ENCODE measurements at regions not wholly inside any gene's neighbourhood (a gene's known extent, or its start where the extent isn't known, plus 50 kb on each side); places are given as distances from the start of the nearest gene placed in this dataset.

- Histone ChIP-seq H3K4me1 (ENCODE audit: control insufficient read depth in 2 of 2, insufficient read depth in 2 of 2, low read length in 1 of 2) (no peaks in the 10 kb centered on the region), H3K27ac (ENCODE audit: low read depth in 2 of 2, low read length in 1 of 2) (no peak overlapping the region), H3K9me3 (ENCODE audit: control insufficient read depth in 2 of 2, insufficient read depth in 1 of 2, low read depth in 1 of 2, low read length in 1 of 2) (peaks cover 3 to 4% of the 10 kb centered on the region in 2 donors), H3K36me3 (ENCODE audit: control insufficient read depth in 2 of 2, insufficient read depth in 2 of 2, low read length in 1 of 2) (no peaks in the 10 kb centered on the region), H3K4me3 (ENCODE audit: low read depth in 1 of 2, low read length in 2 of 2) (no peak overlapping the region), H3K27me3 (ENCODE audit: control insufficient read depth in 1 of 2, insufficient read depth in 2 of 2, low read length in 2 of 2) (no peaks in the 10 kb centered on the region)
- WGBS, 2 donors: 72 to 76% methylated on average over 2 of the region's 2 CpGs
Observed at GRCh38 chr4:103786014-103786413, 66.2 kb upstream of the TACR3 start.

DNA sequence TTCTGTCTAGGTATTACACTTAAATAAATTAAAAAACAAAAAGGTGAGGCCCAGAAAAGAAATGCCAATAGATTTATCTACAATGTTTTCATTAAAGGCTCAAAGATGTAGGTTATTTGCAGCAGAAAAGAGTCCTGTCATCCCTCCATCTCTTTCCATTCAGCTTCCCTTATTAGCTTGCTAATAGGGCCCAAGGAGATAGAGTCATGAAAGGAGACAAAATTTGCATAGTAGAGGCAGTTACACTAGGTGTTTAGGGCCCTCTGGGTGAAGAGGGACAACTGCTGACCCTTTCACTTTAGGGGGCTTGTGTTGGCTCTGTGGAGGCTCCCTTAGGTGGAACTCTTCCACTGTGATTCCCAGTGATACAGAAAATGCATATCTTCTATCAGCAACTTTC lies 58.4 kb upstream of the TACR3 start:
- Histone ChIP-seq H3K36me3 (ENCODE audit: control insufficient read depth in 2 of 2, insufficient read depth in 2 of 2, low read length in 1 of 2) (no peaks in the 10 kb centered on the region), H3K27ac (ENCODE audit: low read depth in 2 of 2, low read length in 1 of 2) (no peak overlapping the region), H3K4me3 (ENCODE audit: low read depth in 1 of 2, low read length in 2 of 2) (no peak overlapping the region), H3K9me3 (ENCODE audit: control insufficient read depth in 2 of 2, insufficient read depth in 1 of 2, low read depth in 1 of 2, low read length in 1 of 2) (no peaks in the 10 kb centered on the region), H3K4me1 (ENCODE audit: control insufficient read depth in 2 of 2, insufficient read depth in 2 of 2, low read length in 1 of 2) (no peaks in the 10 kb centered on the region), H3K27me3 (ENCODE audit: control insufficient read depth in 1 of 2, insufficient read depth in 2 of 2, low read length in 2 of 2) (no peaks in the 10 kb centered on the region)

- Histone ChIP-seq H3K36me3 (ENCODE audit: control insufficient read depth in 2 of 2, insufficient read depth in 2 of 2, low read length in 1 of 2) (no peaks in the 10 kb centered on the region), H3K9me3 (ENCODE audit: control insufficient read depth in 2 of 2, insufficient read depth in 1 of 2, low read depth in 1 of 2, low read length in 1 of 2) (no peaks in the 10 kb centered on the region), H3K4me1 (ENCODE audit: control insufficient read depth in 2 of 2, insufficient read depth in 2 of 2, low read length in 1 of 2) (no peaks in the 10 kb centered on the region), H3K4me3 (ENCODE audit: low read depth in 1 of 2, low read length in 2 of 2) (no peak overlapping the region), H3K27me3 (ENCODE audit: control insufficient read depth in 1 of 2, insufficient read depth in 2 of 2, low read length in 2 of 2) (no peaks in the 10 kb centered on the region), H3K27ac (ENCODE audit: low read depth in 2 of 2, low read length in 1 of 2) (no peak overlapping the region)
- WGBS, 2 donors: 59 to 68% methylated on average over 7 of the region's 7 CpGs
Observed at GRCh38 chr4:103774326-103774825, 54.6 kb upstream of the TACR3 start.

- H3K4me3 ChIP-seq (ENCODE audit: low read depth in 1 of 2, low read length in 2 of 2): no peak overlapping the region
- H3K9me3 ChIP-seq (ENCODE audit: control insufficient read depth in 2 of 2, insufficient read depth in 1 of 2, low read depth in 1 of 2, low read length in 1 of 2): no peaks in the 10 kb centered on the region
- no peak overlapping the region for H3K27ac ChIP-seq (ENCODE audit: low read depth in 2 of 2, low read length in 1 of 2)
- no peaks in the 10 kb centered on the region for H3K4me1 ChIP-seq (ENCODE audit: control insufficient read depth in 2 of 2, insufficient read depth in 2 of 2, low read length in 1 of 2)
- no peaks in the 10 kb centered on the region for H3K27me3 ChIP-seq (ENCODE audit: control insufficient read depth in 1 of 2, insufficient read depth in 2 of 2, low read length in 2 of 2)
- H3K36me3 ChIP-seq (ENCODE audit: control insufficient read depth in 2 of 2, insufficient read depth in 2 of 2, low read length in 1 of 2): no peaks in the 10 kb centered on the region
- WGBS, 2 donors: 57 to 63% methylated on average over 2 of the region's 2 CpGs
Observed at GRCh38 chr4:103773691-103774231, 54.0 kb upstream of the TACR3 start.
